HUDEP-2 (cell line): ENCODE measurements at regions not wholly inside any gene's neighbourhood (a gene's known extent, or its start where the extent isn't known, plus 50 kb on each side); places are given as distances from the start of the nearest gene placed in this dataset.
"Not testable (repeated sequence)": the region's sequence is repeated elsewhere in the genome, so short reads cannot be mapped to it uniquely, and the experiment has no call there.

Source experiments
- DNase-seq, 76 experiments: peaks; one replicate each; lab custom pipeline; 2025; ENCODE audit not compliant: unreplicated experiment in 76 of 76; lab: John Stamatoyannopoulos, UW

- DNase-seq = no peak
Observed at GRCh38 chr6:131336596-131336995, 201.3 kb downstream of the AKAP7 start.

GRCh38 chr6:131346896-131347295 lies 211.6 kb downstream of the AKAP7 start:
- DNase-seq = not testable (repeated sequence)

GRCh38 chr6:131348572-131348971 lies 213.3 kb downstream of the AKAP7 start:
- no peak for DNase-seq

- DNase-seq = no peak
Observed at GRCh38 chr6:131349199-131349598, 213.9 kb downstream of the AKAP7 start.

GRCh38 chr6:131353106-131353505 lies 217.8 kb downstream of the AKAP7 start:
- DNase-seq = no peak

GRCh38 chr6:131353876-131354275 lies 218.6 kb downstream of the AKAP7 start:
- DNase-seq = no peak

- no peak for DNase-seq
Observed at GRCh38 chr6:131354356-131354755, 218.7 kb upstream of the ARG1 start.

- no peak for DNase-seq
Observed at GRCh38 chr6:131356161-131356560, 216.9 kb upstream of the ARG1 start.

GRCh38 chr6:131357501-131357900 lies 215.5 kb upstream of the ARG1 start:
- no peak for DNase-seq

- DNase-seq = no peak
Observed at GRCh38 chr6:131362070-131362469, 211.0 kb upstream of the ARG1 start.

GRCh38 chr6:131362696-131363095 lies 210.3 kb upstream of the ARG1 start:
- no peak for DNase-seq

GRCh38 chr6:131363947-131364834 lies 208.8 kb upstream of the ARG1 start:
- no peak for DNase-seq

GRCh38 chr6:131366223-131366622 lies 206.8 kb upstream of the ARG1 start:
- DNase-seq = no peak

- no peak for DNase-seq
Observed at GRCh38 chr6:131367206-131367873, 205.7 kb upstream of the ARG1 start.

- DNase-seq = no peak
Observed at GRCh38 chr6:131368198-131368911, 204.7 kb upstream of the ARG1 start.

GRCh38 chr6:131372535-131372934 lies 200.5 kb upstream of the ARG1 start:
- DNase-seq = no peak

GRCh38 chr6:131377112-131377705 lies 195.8 kb upstream of the ARG1 start:
- DNase-seq = no peak

GRCh38 chr6:131378874-131379273 lies 194.2 kb upstream of the ARG1 start:
- no peak for DNase-seq

GRCh38 chr6:131379948-131380347 lies 193.1 kb upstream of the ARG1 start:
- DNase-seq = no peak

GRCh38 chr6:131381052-131381708 lies 191.8 kb upstream of the ARG1 start:
- DNase-seq = no peak

GRCh38 chr6:131381709-131382093 lies 191.3 kb upstream of the ARG1 start:
- no peak for DNase-seq
